ENCODE measurements at regions not wholly inside any gene's neighbourhood (a gene's known extent, or its start where the extent isn't known, plus 50 kb on each side); places are given as distances from the start of the nearest gene placed in this dataset.

DNA sequence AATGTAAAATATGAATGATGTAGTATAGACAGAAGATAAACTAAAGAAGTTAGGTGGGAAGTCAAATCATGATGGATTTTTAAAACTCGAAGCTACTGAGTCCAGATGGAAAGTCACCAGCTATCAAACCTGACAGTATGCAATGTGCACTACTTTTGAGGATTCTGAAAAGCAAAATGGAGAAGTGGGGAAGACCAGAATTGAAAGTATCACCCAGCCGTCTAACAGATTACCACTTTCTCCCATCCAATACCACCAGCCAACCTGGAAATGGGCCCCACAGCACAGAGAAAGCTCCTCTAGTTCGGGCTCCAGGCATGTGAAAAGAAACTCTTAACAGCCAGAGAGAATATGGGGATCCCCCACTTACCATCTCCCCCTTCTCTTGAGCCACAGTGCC is 67.9 kb upstream of the SRRM3 start:
- no peak for TF ChIP-seq CTCF (conservative IDR thresholded peaks at IDR 0.05; ENCODE audit: low read depth, low read length)
- no peak for TF ChIP-seq EZH2 (IDR thresholded peaks at IDR 0.05; ENCODE audit: low read length, unreplicated experiment)
- no peak for TF ChIP-seq EZH2phosphoT487 (IDR thresholded peaks at IDR 0.05; ENCODE audit: borderline replicate concordance, low read length)

All from PC-3 (cell line).